ENCODE measurements at regions not wholly inside any gene's neighbourhood (a gene's known extent, or its start where the extent isn't known, plus 50 kb on each side); places are given as distances from the start of the nearest gene placed in this dataset.

GRCh38 chr4:167421201-167421600, 186.9 kb upstream of the SPOCK3 start:
- Histone ChIP-seq H4K20me1 (replicated peaks in 1 of 2; ENCODE audit: control insufficient read depth in 1 of 2, insufficient read depth in 2 of 2, low read length in 2 of 2) (peaks cover 0 to 3% of the 10 kb centered on the region in 2 experiments), H2BK12ac (ENCODE audit: low read depth, low read length) (no peak overlapping the region), H3K56ac (replicated peaks; ENCODE audit: insufficient read length, low read depth, low read length) (no peak overlapping the region), H4K5ac (ENCODE audit: insufficient read length, low read depth, low read length) (no peak overlapping the region), H3K4me3 (ENCODE audit: extremely low read depth in 1 of 4, insufficient read depth in 2 of 4, low read depth in 3 of 4, low read length in 4 of 4) (no peak overlapping the region), H3K23ac (ENCODE audit: insufficient read length) (no peak overlapping the region), H2AFZ (ENCODE audit: low read length) (no peak overlapping the region), H3K4ac (replicated peaks; ENCODE audit: insufficient read length, low read depth, low read length) (no peak overlapping the region), H3K4me2 (ENCODE audit: insufficient read depth in 1 of 2, low read depth in 2 of 2, low read length in 2 of 2) (no peak overlapping the region), H3K79me2 (ENCODE audit: control insufficient read depth in 1 of 2, insufficient read depth in 2 of 2, low read length in 2 of 2) (no peaks in the 10 kb centered on the region), H3K18ac (ENCODE audit: extremely low read depth, low read length) (no peak overlapping the region), H3K9me3 (ENCODE audit: insufficient read depth in 2 of 2, low read depth in 1 of 2, low read length in 1 of 2) (no peaks in the 10 kb centered on the region), H3K14ac (ENCODE audit: insufficient read length) (no peak overlapping the region), H2BK20ac (ENCODE audit: low read length) (no peak overlapping the region), H3K79me1 (ENCODE audit: low read depth, low read length) (no peaks in the 10 kb centered on the region), H2BK120ac (replicated peaks; ENCODE audit: low read depth, low read length) (no peak overlapping the region), H3K27ac (ENCODE audit: low read depth, low read length) (no peak overlapping the region), H3K9ac (replicated peaks in 1 of 4; ENCODE audit: extremely low read depth in 1 of 4, low read depth in 3 of 4, low read length in 3 of 4) (no peak overlapping the region), H2AK5ac (ENCODE audit: low read depth, low read length) (no peak overlapping the region), H3K27me3 (replicated peaks in 1 of 4; ENCODE audit: control insufficient read depth in 3 of 4, extremely low read depth in 1 of 4, insufficient read depth in 3 of 4, low read length in 3 of 4) (no peaks in the 10 kb centered on the region), H4K91ac (replicated peaks; ENCODE audit: insufficient read length, low read length) (no peak overlapping the region), H2BK5ac (ENCODE audit: low read depth, low read length) (no peak overlapping the region), H3K4me1 (replicated peaks in 1 of 4; ENCODE audit: control insufficient read depth in 3 of 4, insufficient read depth in 4 of 4, low read length in 3 of 4) (no peaks in the 10 kb centered on the region), H4K8ac (ENCODE audit: extremely low read depth, insufficient read depth, low read length) (no peak overlapping the region), H3K23me2 (ENCODE audit: low read depth, low read length) (no peaks in the 10 kb centered on the region), H3K36me3 (ENCODE audit: control insufficient read depth in 2 of 4, insufficient read depth in 4 of 4, low read length in 3 of 4) (no peaks in the 10 kb centered on the region), H2BK15ac (ENCODE audit: low read length) (no peak overlapping the region)
- FAIRE-seq, result no peak
- POLR2A ChIA-PET (ENCODE audit: partially characterized antibody), result no interaction called here
- WGBS, 2 experiments (ENCODE audit: extremely low coverage in 1 of 2, insufficient coverage in 1 of 2, insufficient read length in 1 of 2, insufficient replicate concordance in 2 of 2, low coverage in 1 of 2, low lambda C conversion rate in 2 of 2, missing lambda C conversion rate in 1 of 2), result 92% methylated on average over 1 of the region's 1 CpG; no CpG with 5 or more reads in 1 of the 2 experiments
- CTCF ChIA-PET (ENCODE audit: partially characterized antibody), result interaction anchor here (0.6 kb wide), 1 partner anchor 21 kb away, joined by 3 read pairs; no protein-coding TSS in a partner anchor
- DNase-seq (ENCODE audit: low read depth in 1 of 2, low spot score in 2 of 2), result no peak
- TF ChIP-seq GABPA (IDR thresholded peaks at IDR 0.05; ENCODE audit: borderline replicate concordance, insufficient read depth, low read length) (no peak), USF2 (IDR thresholded peaks at IDR 0.05; ENCODE audit: low read length) (no peak), POLR2AphosphoS5 (IDR thresholded peaks at IDR 0.05; ENCODE audit: low read depth, low read length) (no peak), RFX5 (IDR thresholded peaks at IDR 0.05; ENCODE audit: borderline replicate concordance, low read depth, low read length) (no peak), ATF3 (IDR thresholded peaks at IDR 0.05; ENCODE audit: insufficient read depth, low read depth, low read length) (no peak), TCF12 (IDR thresholded peaks at IDR 0.05; ENCODE audit: low read depth, low read length) (no peak), SUZ12 (IDR thresholded peaks at IDR 0.05; ENCODE audit: low read length) (no peak), BCL11A (IDR thresholded peaks at IDR 0.05; ENCODE audit: low read depth in 2 of 2, low read length in 2 of 2) (no peak), YY1 (IDR thresholded peaks at IDR 0.05; ENCODE audit: low read depth, low read length) (no peak), CBX5 (IDR thresholded peaks at IDR 0.05; ENCODE audit: low read depth, low read length) (no peak), KDM1A (IDR thresholded peaks at IDR 0.05; ENCODE audit: borderline replicate concordance, low read length) (no peak), ZNF274 (IDR thresholded peaks at IDR 0.05; ENCODE audit: borderline replicate concordance, extremely low read depth, low read length) (no peak), EZH2 (IDR thresholded peaks at IDR 0.05; ENCODE audit: low read depth, low read length, severe bottlenecking) (no peak), CHD2 (IDR thresholded peaks at IDR 0.05; ENCODE audit: low read length) (no peak)
